Muscle of back (tissue), 3 donors: ENCODE measurements at regions not wholly inside any gene's neighbourhood (a gene's known extent, or its start where the extent isn't known, plus 50 kb on each side); places are given as distances from the start of the nearest gene placed in this dataset.

Source experiments
- DNase-seq, 3 donors: peaks; one replicate each; pipeline versions ENCODE4 v3.0.0 to v3.0.0-alpha.2; 2013

DNA sequence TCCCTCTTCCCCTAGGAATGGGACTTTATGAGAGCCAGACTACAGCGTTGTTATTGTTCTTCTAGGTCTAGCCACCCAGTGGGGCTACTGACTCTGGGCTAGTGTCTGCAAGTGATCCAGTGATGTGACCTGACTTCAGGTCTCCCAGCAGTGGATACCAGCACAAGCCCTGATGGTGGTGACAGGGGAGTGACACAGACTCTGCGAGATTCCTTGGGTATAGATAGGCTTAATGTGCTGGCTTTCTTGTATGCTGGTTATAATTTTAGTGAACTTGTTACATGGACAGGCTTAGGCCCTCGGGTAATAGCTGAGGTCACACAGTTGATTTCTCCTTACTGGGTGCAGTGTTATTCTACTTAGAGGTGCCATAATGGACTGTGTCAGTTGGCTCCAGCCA is 106.9 kb downstream of the TBC1D30 start:
- no peak for DNase-seq

DNA sequence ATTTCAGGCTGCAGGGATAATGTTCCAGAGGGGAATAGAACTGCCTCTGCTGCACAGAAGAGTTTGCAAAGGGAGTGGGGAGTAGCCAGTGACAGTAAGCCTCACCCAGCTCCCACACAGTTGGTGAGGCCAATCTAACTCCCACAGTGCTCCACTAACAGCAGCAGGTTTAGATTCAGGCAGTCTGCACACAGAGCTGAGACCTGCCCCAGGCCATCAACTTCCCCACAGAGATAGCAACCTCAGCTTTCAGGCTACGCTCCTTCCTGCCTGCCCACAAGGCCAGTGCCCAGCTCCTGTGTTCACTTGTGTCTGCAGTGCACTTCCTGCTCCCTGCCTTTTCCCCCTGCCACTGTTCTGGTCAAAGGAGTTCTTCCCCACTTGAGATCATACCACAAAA is 107.5 kb downstream of the TBC1D30 start:
- DNase-seq: no peak

DNA sequence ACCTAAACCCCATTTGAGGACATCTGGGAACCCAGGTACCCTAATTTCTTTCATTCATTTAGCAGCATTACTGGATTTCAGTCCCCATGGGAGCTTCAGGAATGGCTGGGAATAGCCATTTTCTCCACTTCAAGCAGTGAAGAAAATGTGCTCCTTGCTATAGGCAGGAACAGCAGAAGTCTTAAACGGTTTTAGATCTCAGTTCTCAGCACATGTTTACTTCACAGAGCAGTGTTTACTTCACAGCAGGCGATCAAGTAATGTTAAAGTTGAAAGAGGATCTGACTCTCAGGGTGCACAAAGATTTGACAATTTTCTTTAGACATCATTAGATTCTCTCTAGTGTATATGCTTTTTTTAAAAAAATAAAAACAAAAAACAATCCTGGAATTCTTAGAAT is 109.3 kb downstream of the TBC1D30 start:
- no peak for DNase-seq

GRCh38 chr12:64937452-64937851 is 113.0 kb downstream of the TBC1D30 start:
- no peak for DNase-seq

- DNase-seq: no peak
Measured at GRCh38 chr12:64938179-64938578, 113.7 kb downstream of the TBC1D30 start.

DNA sequence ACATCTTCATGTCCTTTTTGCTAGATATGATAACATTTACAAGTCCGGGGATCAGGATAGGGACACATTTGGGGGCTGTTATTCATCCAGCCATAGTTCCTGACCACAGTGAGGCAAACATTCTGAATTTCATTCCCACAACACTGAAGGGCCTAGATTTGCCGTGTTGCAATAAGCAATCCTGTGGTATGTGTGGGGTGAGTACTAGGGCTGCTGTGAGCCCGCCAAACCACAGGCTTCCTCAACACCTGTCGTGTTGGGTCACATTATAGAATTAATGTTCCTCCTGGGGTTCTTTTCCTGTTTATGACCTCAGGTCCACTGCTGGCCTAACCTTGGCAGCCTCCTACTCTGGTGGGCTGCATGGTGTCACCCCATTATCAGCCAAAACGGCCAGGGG is 119.2 kb downstream of the TBC1D30 start:
- peak in 1 of 3 donors; percentile 2 for DNase-seq

DNA sequence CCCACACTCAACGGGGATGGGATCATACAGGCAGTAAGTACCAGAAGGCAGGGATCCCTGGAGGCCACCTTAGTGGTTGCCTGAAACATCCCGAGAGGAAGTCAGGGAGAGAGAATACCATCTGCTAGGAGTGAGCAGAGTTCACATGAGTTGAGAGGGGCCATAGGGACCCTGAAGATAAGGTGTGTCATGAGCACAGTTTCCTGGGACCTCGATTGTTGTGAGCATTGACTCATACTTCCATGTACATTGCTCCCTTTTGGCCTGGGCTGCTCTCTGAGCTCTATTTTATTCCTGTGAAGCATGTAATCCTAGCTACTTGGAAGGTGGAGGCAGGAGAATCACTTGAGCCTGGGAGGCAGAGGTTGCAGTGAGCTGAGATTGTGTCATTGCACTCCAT is 120.5 kb downstream of the TBC1D30 start:
- no peak for DNase-seq

GRCh38 chr12:64946132-64946829 is 121.8 kb downstream of the TBC1D30 start:
- peak; percentile 12 to 73 (median 62) for DNase-seq

GRCh38 chr12:64950711-64951298 is 126.4 kb downstream of the TBC1D30 start:
- no peak for DNase-seq

DNA sequence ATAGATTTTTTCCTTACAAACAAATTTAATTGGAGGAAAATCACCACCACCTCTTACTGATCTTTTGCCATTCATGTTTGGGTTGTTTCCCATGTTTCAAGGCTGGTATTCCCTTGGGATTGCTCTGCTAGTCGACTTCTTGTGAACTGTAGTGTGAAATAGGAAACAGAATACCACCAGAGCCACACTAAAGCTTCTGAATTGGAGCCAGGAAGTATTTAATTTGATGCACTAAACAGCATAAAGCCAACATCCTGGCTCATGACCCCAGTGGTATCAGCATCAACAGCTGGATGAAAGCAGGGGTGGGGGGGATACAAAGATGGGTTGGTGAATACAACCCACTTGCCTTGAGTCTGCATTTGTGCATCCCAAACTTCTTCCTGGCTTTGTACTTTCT is 127.5 kb downstream of the TBC1D30 start:
- DNase-seq: no peak

- DNase-seq: no peak
Measured at GRCh38 chr12:64955746-64956145, 131.3 kb downstream of the TBC1D30 start.

GRCh38 chr12:64965920-64966319 is 141.5 kb downstream of the TBC1D30 start:
- DNase-seq: no peak

GRCh38 chr12:64968989-64969819 is 144.8 kb downstream of the TBC1D30 start:
- DNase-seq: no peak

DNA sequence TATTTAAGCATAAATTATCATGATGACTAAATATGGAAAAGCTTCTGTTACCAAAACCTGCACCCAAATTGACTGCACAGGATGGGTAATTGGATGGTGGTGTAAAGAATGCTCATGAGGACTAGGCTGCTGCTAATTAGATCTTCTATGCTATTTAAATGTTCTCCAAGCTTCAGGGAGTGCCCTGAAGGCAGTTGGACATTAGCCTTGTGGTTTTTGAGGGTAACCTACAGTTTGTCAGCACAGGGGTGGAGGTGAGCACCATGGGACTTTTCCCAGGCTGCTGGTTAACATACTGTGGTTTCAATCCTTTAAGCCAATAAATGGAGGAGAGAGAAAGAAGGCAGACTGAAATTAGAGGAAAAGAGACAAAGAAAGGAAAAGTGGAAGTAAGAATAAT is 145.0 kb downstream of the WIF1 start:
- DNase-seq: no peak

- DNase-seq: no peak
Measured at GRCh38 chr12:64983771-64984278, 137.3 kb downstream of the WIF1 start.

DNA sequence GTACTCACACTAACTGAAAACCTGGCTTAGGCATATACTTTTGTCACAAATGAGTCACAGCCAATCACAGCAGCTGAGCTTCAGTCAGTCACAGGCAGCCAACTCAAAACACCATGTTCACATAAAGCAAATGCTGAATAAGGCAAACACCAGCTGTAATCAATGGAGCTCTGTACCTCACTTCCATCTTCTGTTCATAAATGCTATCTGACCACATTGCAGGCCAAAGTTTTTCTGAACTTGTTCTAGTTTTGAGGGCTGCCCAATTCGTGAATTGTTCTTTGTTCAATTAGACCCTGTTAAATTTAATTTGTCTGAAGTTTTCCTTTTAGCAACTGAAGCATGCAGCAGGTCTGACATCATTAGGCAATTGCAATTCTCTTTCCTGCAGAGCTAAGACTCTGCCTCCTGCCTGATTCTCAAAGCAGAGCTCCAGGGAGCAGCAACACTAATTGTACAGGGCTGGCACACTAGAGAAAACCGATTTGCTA is 129.9 kb downstream of the WIF1 start:
- DNase-seq: no peak

GRCh38 chr12:64992116-64992515 is 129.0 kb downstream of the WIF1 start:
- no peak for DNase-seq

GRCh38 chr12:64992641-64993040 is 128.5 kb downstream of the WIF1 start:
- no peak for DNase-seq

DNA sequence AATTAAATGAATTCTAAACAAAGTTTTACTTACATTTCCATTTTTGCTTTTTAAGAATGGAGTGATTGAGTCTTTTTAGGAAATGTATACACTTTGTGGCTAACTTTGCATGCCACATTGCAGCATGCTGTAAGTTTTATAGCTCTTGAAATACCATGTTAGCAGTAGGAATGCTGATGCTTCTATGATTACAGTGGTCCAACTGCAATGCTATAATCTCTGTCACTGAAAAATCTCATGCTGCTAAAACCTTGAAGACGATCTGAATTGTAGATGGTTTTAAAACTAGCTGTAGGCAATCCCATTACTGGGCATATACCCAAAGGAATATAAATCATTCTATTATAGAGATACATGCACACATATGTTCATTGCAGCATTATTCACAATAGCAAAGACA is 127.6 kb downstream of the WIF1 start:
- no peak for DNase-seq

DNA sequence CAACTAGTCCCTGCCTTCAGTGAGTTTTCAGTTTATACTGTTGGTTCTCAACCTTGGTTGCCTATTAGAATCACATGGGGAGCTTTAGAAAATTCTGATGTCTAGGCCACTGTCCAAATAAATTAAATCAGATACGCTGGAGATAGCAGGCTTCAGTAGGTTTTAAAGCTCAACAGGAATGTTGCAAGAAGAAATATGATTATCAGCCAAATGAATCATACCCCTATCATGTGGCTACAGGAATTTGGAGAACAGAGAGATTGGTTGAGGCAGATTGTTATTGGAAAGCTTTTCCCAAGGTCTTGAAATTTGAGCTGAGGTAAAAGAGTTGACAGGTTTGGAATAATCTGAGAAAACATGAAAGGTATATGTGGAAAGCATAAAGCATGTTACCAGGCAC is 125.3 kb downstream of the WIF1 start:
- DNase-seq: no peak

GRCh38 chr12:64997858-64998257 is 123.2 kb downstream of the WIF1 start:
- no peak for DNase-seq

GRCh38 chr12:64998371-64999147 is 122.5 kb downstream of the WIF1 start:
- DNase-seq: peak in 2 of 3 donors; percentile 42 to 54
